Ishikawa (cell line): ENCODE measurements at regions not wholly inside any gene's neighbourhood (a gene's known extent, or its start where the extent isn't known, plus 50 kb on each side); places are given as distances from the start of the nearest gene placed in this dataset.

ENCODE experiments used
- CEBPB ChIP-seq: IDR thresholded peaks from 2 replicates; pipeline ENCODE4 v1.6.1; 2012
- CREB1 ChIP-seq: IDR thresholded peaks from 2 replicates; pipeline ENCODE4 v1.6.1; 2012; ENCODE audit warnings: low read depth
- EGR1 ChIP-seq: IDR thresholded peaks from 2 replicates; pipeline ENCODE4 v1.6.1; 2012
- EP300 ChIP-seq: IDR thresholded peaks from 2 replicates; pipeline ENCODE4 v1.6.1; 2012; ENCODE audit warnings: borderline replicate concordance
- FOXM1 ChIP-seq: IDR thresholded peaks from 2 replicates; pipeline ENCODE4 v1.6.1; 2012; ENCODE audit warnings: low read depth, borderline replicate concordance
- NFIC ChIP-seq: IDR thresholded peaks from 2 replicates; pipeline ENCODE4 v1.6.1; 2012
- RAD21 ChIP-seq: IDR thresholded peaks from 2 replicates; pipeline ENCODE4 v1.6.1; 2012; ENCODE audit warnings: low read depth
- TAF1 ChIP-seq: IDR thresholded peaks from 2 replicates; pipeline ENCODE4 v1.6.1; 2012; ENCODE audit warnings: low read depth, mild to moderate bottlenecking
- TCF12 ChIP-seq: IDR thresholded peaks from 2 replicates; pipeline ENCODE4 v1.6.1; 2012; ENCODE audit warnings: low read depth
- TEAD4 ChIP-seq: IDR thresholded peaks from 2 replicates; pipeline ENCODE4 v1.6.1; 2012
- YY1 ChIP-seq: IDR thresholded peaks from 2 replicates; pipeline ENCODE4 v1.6.1; 2012; ENCODE audit warnings: low read depth
- ZBTB7A ChIP-seq: IDR thresholded peaks from 2 replicates; pipeline ENCODE4 v1.6.1; 2012; ENCODE audit warnings: low read depth
- TF ChIP-seq, protein P1 (sequence below): IDR thresholded peaks from 2 replicates; pipeline ENCODE4 v1.6.1; 2012
- TF ChIP-seq, protein P2 (sequence below): IDR thresholded peaks from 2 replicates; pipeline ENCODE4 v1.6.1; 2012
- TF ChIP-seq, protein P3 (sequence below): IDR thresholded peaks from 2 replicates; pipeline ENCODE4 v1.6.1; 2012; ENCODE audit warnings: low read depth, mild to moderate bottlenecking

GRCh38 chr10:53726921-53727320 is 954.3 kb upstream of the MBL2 start:
- TF ChIP-seq, protein P1, sequence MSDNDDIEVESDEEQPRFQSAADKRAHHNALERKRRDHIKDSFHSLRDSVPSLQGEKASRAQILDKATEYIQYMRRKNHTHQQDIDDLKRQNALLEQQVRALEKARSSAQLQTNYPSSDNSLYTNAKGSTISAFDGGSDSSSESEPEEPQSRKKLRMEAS = no peak
- TF ChIP-seq CREB1 (no peak), ZBTB7A (no peak), NFIC (no peak), EP300 (no peak), TEAD4 (no peak), CEBPB (no peak), FOXM1 (no peak), YY1 (no peak), EGR1 (no peak), TAF1 (no peak), RAD21 (no peak), TCF12 (no peak)
- TF ChIP-seq, protein P2, sequence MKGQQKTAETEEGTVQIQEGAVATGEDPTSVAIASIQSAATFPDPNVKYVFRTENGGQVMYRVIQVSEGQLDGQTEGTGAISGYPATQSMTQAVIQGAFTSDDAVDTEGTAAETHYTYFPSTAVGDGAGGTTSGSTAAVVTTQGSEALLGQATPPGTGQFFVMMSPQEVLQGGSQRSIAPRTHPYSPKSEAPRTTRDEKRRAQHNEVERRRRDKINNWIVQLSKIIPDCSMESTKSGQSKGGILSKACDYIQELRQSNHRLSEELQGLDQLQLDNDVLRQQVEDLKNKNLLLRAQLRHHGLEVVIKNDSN = no peak
- TF ChIP-seq, protein P3, sequence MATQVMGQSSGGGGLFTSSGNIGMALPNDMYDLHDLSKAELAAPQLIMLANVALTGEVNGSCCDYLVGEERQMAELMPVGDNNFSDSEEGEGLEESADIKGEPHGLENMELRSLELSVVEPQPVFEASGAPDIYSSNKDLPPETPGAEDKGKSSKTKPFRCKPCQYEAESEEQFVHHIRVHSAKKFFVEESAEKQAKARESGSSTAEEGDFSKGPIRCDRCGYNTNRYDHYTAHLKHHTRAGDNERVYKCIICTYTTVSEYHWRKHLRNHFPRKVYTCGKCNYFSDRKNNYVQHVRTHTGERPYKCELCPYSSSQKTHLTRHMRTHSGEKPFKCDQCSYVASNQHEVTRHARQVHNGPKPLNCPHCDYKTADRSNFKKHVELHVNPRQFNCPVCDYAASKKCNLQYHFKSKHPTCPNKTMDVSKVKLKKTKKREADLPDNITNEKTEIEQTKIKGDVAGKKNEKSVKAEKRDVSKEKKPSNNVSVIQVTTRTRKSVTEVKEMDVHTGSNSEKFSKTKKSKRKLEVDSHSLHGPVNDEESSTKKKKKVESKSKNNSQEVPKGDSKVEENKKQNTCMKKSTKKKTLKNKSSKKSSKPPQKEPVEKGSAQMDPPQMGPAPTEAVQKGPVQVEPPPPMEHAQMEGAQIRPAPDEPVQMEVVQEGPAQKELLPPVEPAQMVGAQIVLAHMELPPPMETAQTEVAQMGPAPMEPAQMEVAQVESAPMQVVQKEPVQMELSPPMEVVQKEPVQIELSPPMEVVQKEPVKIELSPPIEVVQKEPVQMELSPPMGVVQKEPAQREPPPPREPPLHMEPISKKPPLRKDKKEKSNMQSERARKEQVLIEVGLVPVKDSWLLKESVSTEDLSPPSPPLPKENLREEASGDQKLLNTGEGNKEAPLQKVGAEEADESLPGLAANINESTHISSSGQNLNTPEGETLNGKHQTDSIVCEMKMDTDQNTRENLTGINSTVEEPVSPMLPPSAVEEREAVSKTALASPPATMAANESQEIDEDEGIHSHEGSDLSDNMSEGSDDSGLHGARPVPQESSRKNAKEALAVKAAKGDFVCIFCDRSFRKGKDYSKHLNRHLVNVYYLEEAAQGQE = no peak

DNA sequence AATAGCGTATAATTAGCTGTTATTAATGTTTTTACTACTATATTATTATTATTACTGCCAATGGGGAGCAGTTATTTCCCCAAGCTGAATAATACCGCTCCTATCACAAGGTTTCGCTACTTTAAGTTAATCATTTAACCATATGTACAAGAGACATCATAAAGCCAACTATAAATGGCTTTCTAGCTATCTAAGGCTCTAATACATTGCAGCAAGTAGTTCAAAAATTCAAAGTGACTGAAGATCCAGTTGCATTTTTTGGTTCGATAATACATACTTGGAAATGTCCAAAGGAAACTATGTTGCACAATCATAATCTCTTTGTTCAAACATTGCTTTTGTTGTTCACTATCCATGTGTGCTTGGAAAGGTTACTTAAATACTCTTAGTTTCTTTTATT is 952.0 kb upstream of the MBL2 start:
- no peak for TF ChIP-seq EGR1
- no peak for TF ChIP-seq EP300
- TF ChIP-seq, protein P2 = no peak
- no peak for TF ChIP-seq ZBTB7A
- TF ChIP-seq TCF12 = no peak
- TF ChIP-seq CEBPB = no peak
- no peak for TF ChIP-seq YY1
- no peak for TF ChIP-seq TAF1
- no peak for TF ChIP-seq TEAD4
- no peak for TF ChIP-seq CREB1
- TF ChIP-seq, protein P1 = no peak
- TF ChIP-seq, protein P3 = no peak
- TF ChIP-seq FOXM1 = no peak
- no peak for TF ChIP-seq RAD21
- no peak for TF ChIP-seq NFIC

DNA sequence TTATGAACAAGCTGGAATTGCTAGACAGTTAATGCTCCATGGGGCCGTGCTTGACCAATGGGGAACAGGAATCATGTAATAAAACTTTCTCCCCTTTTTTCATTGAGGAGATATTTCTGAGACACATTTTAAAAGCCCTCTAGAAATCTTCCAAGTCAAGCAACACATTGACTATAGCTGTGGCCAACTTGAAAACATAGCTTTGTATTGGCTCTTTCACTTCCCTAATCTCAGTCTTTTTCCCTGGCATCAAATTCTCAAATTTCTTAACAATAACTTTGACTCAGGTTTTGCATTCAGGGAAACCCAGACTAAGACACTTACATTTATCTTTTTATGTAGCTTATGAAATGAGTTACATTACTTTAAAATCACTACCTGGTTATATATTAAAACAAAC is 947.1 kb upstream of the MBL2 start:
- TF ChIP-seq YY1 = no peak
- TF ChIP-seq, protein P3 = no peak
- TF ChIP-seq FOXM1 = no peak
- no peak for TF ChIP-seq EGR1
- TF ChIP-seq CEBPB = no peak
- no peak for TF ChIP-seq EP300
- TF ChIP-seq TEAD4 = no peak
- TF ChIP-seq CREB1 = no peak
- TF ChIP-seq TCF12 = no peak

DNA sequence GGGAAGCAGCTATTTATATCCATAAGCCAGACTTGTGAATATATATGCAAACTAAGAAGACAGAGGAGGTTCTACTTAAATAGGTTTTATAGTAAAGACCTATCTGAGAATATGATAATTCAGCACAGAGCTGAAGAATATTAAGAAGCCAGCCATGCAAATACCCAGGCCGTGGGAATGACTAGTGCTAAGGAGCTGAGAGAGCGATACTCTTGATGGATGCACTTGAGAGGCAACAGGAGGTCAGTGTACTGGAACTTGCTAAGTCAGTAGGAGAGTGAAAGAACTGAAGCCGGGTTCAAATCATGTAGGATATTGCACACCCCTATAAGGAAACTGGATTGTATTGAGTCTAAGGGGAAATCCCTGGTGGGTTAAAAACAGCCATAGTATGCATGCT is 943.6 kb upstream of the MBL2 start:
- TF ChIP-seq, protein P2 = no peak
- TF ChIP-seq, protein P1 = no peak
- TF ChIP-seq TCF12 = no peak
- TF ChIP-seq FOXM1 = no peak
- no peak for TF ChIP-seq TEAD4
- TF ChIP-seq TAF1 = no peak
